ENCODE measurements at regions not wholly inside any gene's neighbourhood (a gene's known extent, or its start where the extent isn't known, plus 50 kb on each side); places are given as distances from the start of the nearest gene placed in this dataset.

- Histone ChIP-seq H3K79me2 (ENCODE audit: low read depth) (no peaks in the 10 kb centered on the region), H3F3A (ENCODE audit: low read depth) (no peaks in the 10 kb centered on the region), H2AFZ (replicated peaks) (no peak overlapping the region), H3K27ac (no peak overlapping the region), H3K36me3 (no peaks in the 10 kb centered on the region), H3K9ac (no peak overlapping the region), H3K9me3 (ENCODE audit: low read depth) (no peaks in the 10 kb centered on the region), H3K4me3 (no peak overlapping the region), H3K4me1 (no peaks in the 10 kb centered on the region), H4K20me1 (ENCODE audit: low read depth) (no peaks in the 10 kb centered on the region), H3K27me3 (no peaks in the 10 kb centered on the region), H3K4me2 (no peak overlapping the region)
- no peak overlapping the region for H3K4me3 Mint-ChIP-seq
- no peak for TF ChIP-seq EZH2 (IDR thresholded peaks at IDR 0.05)
- no peak for TF ChIP-seq CTCF (IDR thresholded peaks at IDR 0.05)
- TF ChIP-seq EZH2phosphoT487 (IDR thresholded peaks at IDR 0.05): no peak
- no peak for DNase-seq (ENCODE audit: low spot score)
- H3K36me3 Mint-ChIP-seq: no peaks in the 10 kb centered on the region
- H3K9me3 Mint-ChIP-seq: no peaks in the 10 kb centered on the region
- peaks cover 2% of the 10 kb centered on the region for H3K4me1 Mint-ChIP-seq
- no peaks in the 10 kb centered on the region for H3K27me3 Mint-ChIP-seq (ENCODE audit: insufficient read depth, low read depth)
- H3K27ac Mint-ChIP-seq: no peak overlapping the region
Measured at GRCh38 chr12:25752710-25753309, 199.7 kb upstream of the LMNTD1 start.

DNA sequence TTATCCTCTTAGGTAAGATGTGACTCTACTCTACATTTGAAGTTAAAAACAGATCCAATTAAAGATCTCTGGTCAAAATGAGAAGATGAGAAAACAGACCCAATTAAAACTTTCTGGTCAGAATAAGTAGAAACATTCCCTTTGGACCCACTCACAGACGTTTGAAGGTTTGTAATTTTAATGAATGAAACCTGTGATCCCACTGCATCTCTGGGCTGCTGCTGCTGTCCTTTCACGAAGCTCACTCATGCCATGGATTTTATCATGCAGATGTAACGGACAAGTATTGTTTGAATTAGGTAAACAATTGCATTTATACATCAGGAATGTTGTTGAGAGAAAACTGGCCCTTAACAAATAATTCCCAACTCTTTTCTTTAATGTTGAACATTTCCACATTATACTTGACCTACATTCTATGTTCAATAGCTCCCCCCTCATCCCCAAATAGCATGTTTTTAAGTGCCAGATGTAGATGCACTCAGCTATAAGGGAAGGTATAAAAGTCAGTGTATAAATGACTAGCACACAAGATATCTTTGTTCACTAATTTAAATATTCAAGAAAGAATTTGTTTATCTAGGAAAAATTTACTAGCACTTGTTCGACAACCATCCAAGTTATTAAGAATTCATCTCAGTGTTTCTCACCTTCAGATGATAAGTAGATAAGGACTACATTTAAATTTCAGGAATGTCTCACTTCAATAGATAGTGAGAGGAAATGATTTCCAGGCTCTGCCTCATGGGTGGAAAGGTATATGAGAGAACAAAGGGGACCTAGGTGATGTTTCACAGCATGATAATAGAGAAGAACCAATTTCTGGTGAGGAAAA lies 202.3 kb upstream of the LMNTD1 start:
- H4K20me1 ChIP-seq (ENCODE audit: low read depth): no peaks in the 10 kb centered on the region
- H3K9me3 ChIP-seq (ENCODE audit: low read depth): no peaks in the 10 kb centered on the region
- H3K79me2 ChIP-seq (ENCODE audit: low read depth): no peaks in the 10 kb centered on the region
- H3K27me3 Mint-ChIP-seq (ENCODE audit: insufficient read depth, low read depth): no peaks in the 10 kb centered on the region
- TF ChIP-seq EZH2phosphoT487 (IDR thresholded peaks at IDR 0.05): no peak
- TF ChIP-seq CTCF (IDR thresholded peaks at IDR 0.05): no peak
- TF ChIP-seq EZH2 (IDR thresholded peaks at IDR 0.05): no peak
- no peak overlapping the region for H3K9ac ChIP-seq
- no peak overlapping the region for H2AFZ ChIP-seq (replicated peaks)
- no peaks in the 10 kb centered on the region for H3K9me3 Mint-ChIP-seq
- no peak overlapping the region for H3K27ac ChIP-seq
- H3K4me3 Mint-ChIP-seq: no peak overlapping the region
- H3K4me2 ChIP-seq: no peak overlapping the region
- H3F3A ChIP-seq (ENCODE audit: low read depth): no peaks in the 10 kb centered on the region
- H3K36me3 ChIP-seq: no peaks in the 10 kb centered on the region
- H3K36me3 Mint-ChIP-seq: no peaks in the 10 kb centered on the region
- no peak overlapping the region for H3K4me3 ChIP-seq
- H3K27ac Mint-ChIP-seq: no peak overlapping the region
- H3K4me1 Mint-ChIP-seq: peaks cover 2% of the 10 kb centered on the region
- DNase-seq (ENCODE audit: low spot score): no peak
- no peaks in the 10 kb centered on the region for H3K4me1 ChIP-seq
- no peaks in the 10 kb centered on the region for H3K27me3 ChIP-seq

GRCh38 chr12:25755971-25756260 lies 202.6 kb upstream of the RASSF8 start:
- H3K4me1 Mint-ChIP-seq: peaks cover 2% of the 10 kb centered on the region
- no peaks in the 10 kb centered on the region for H3K27me3 Mint-ChIP-seq (ENCODE audit: insufficient read depth, low read depth)
- Histone ChIP-seq H3K4me3 (no peak overlapping the region), H4K20me1 (ENCODE audit: low read depth) (no peaks in the 10 kb centered on the region), H3K9ac (no peak overlapping the region), H3K27me3 (no peaks in the 10 kb centered on the region), H3F3A (ENCODE audit: low read depth) (no peaks in the 10 kb centered on the region), H3K9me3 (ENCODE audit: low read depth) (no peaks in the 10 kb centered on the region), H2AFZ (replicated peaks) (no peak overlapping the region), H3K27ac (no peak overlapping the region), H3K79me2 (ENCODE audit: low read depth) (no peaks in the 10 kb centered on the region), H3K36me3 (no peaks in the 10 kb centered on the region), H3K4me1 (no peaks in the 10 kb centered on the region), H3K4me2 (no peak overlapping the region)
- H3K9me3 Mint-ChIP-seq: no peaks in the 10 kb centered on the region
- no peak for DNase-seq (ENCODE audit: low spot score)
- H3K36me3 Mint-ChIP-seq: no peaks in the 10 kb centered on the region
- no peak for TF ChIP-seq CTCF (IDR thresholded peaks at IDR 0.05)
- TF ChIP-seq EZH2phosphoT487 (IDR thresholded peaks at IDR 0.05): no peak
- no peak for TF ChIP-seq EZH2 (IDR thresholded peaks at IDR 0.05)
- H3K4me3 Mint-ChIP-seq: no peak overlapping the region
- H3K27ac Mint-ChIP-seq: no peak overlapping the region

Measured in neural progenitor cell (in vitro differentiated cells).